HEK293T (cell line): ENCODE measurements at regions not wholly inside any gene's neighbourhood (a gene's known extent, or its start where the extent isn't known, plus 50 kb on each side); places are given as distances from the start of the nearest gene placed in this dataset.

ENCODE experiments used
- FOXA1 ChIP-seq: fragments of 450-650 bp; IDR thresholded peaks from 2 replicates; pipeline ENCODE4 v1.6.1; 2016; ENCODE audit warnings: mild to moderate bottlenecking
- FOXK2 ChIP-seq: fragments of 450-650 bp; IDR thresholded peaks from 2 replicates; pipeline ENCODE4 v1.6.1; 2016; ENCODE audit warnings: mild to moderate bottlenecking
- SP1 ChIP-seq: fragments of 450-650 bp; IDR thresholded peaks from 2 replicates; pipeline ENCODE4 v1.6.1; 2017

DNA sequence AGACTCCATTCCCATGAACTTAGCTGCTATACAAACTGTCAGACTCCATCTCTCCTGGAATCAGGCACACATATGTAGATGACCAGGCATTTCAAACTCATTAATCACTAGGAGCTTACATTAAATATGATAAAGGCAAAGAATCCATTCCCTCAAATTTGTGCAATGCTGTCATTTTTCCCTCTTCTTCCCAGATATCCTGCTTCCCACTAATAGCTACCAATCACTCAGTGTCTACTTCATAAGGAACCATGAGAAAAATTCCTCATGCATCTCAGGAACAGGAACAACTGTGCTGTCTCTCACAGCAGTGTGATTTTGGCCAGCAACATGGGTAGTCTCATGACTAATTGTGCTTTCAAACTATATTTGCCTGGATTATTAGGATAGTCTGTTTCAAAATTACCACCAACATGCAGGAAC is 133.9 kb downstream of the DKK1 start:
- no peak for TF ChIP-seq FOXA1
- TF ChIP-seq SP1, result no peak
- TF ChIP-seq FOXK2, result no peak
